HT-29 (cell line): ENCODE measurements at regions not wholly inside any gene's neighbourhood (a gene's known extent, or its start where the extent isn't known, plus 50 kb on each side); places are given as distances from the start of the nearest gene placed in this dataset.
A peak's percentile ranks its signal among the peaks of the same experiment; 100 is the strongest.

Experiments used
- DNase-seq: peaks from one replicate; pipeline ENCODE4 v3.0.0-alpha.2; 2015; ENCODE audit warnings: low spot score

- DNase-seq = no peak
Measured at GRCh38 chr16:72278301-72278700, 106.3 kb upstream of the PMFBP1 start.

- no peak for DNase-seq
Measured at GRCh38 chr16:72277749-72278148, 105.8 kb upstream of the PMFBP1 start.

GRCh38 chr16:72271699-72272240 is 99.8 kb upstream of the PMFBP1 start:
- DNase-seq = no peak

GRCh38 chr16:72270531-72270930 is 98.6 kb upstream of the PMFBP1 start:
- no peak for DNase-seq

GRCh38 chr16:72266836-72267235 is 94.9 kb upstream of the PMFBP1 start:
- no peak for DNase-seq

GRCh38 chr16:72264771-72265170 is 92.8 kb upstream of the PMFBP1 start:
- DNase-seq = peak; percentile 5

GRCh38 chr16:72262711-72263110 is 90.8 kb upstream of the PMFBP1 start:
- no peak for DNase-seq

GRCh38 chr16:72261127-72261526 is 89.2 kb upstream of the PMFBP1 start:
- no peak for DNase-seq

- no peak for DNase-seq
Measured at GRCh38 chr16:72256398-72257066, 84.6 kb upstream of the PMFBP1 start.

GRCh38 chr16:72255786-72256185 is 83.8 kb upstream of the PMFBP1 start:
- no peak for DNase-seq

- no peak for DNase-seq
Measured at GRCh38 chr16:72247821-72248253, 75.9 kb upstream of the PMFBP1 start.

- DNase-seq = no peak
Measured at GRCh38 chr16:72246423-72246822, 74.5 kb upstream of the PMFBP1 start.

GRCh38 chr16:72244853-72245252 is 72.9 kb upstream of the PMFBP1 start:
- no peak for DNase-seq

- DNase-seq = no peak
Measured at GRCh38 chr16:72243621-72244020, 71.7 kb upstream of the PMFBP1 start.

- no peak for DNase-seq
Measured at GRCh38 chr16:72242757-72243156, 70.8 kb upstream of the PMFBP1 start.

GRCh38 chr16:72241930-72242329 is 70.0 kb upstream of the PMFBP1 start:
- DNase-seq = peak; percentile 38

GRCh38 chr16:72241008-72241407 is 69.1 kb upstream of the PMFBP1 start:
- DNase-seq = no peak

GRCh38 chr16:72240466-72240865 is 68.5 kb upstream of the PMFBP1 start:
- DNase-seq = no peak

- DNase-seq = no peak
Measured at GRCh38 chr16:72236866-72237265, 64.9 kb upstream of the PMFBP1 start.

GRCh38 chr16:72234387-72234786 is 62.4 kb upstream of the PMFBP1 start:
- DNase-seq = no peak

GRCh38 chr16:72228014-72228413 is 56.1 kb upstream of the PMFBP1 start:
- DNase-seq = no peak

GRCh38 chr16:72226136-72226535 is 54.2 kb upstream of the PMFBP1 start:
- DNase-seq = no peak

GRCh38 chr16:72224260-72224768 is 52.4 kb upstream of the PMFBP1 start:
- no peak for DNase-seq

GRCh38 chr16:72222503-72222902 is 50.5 kb upstream of the PMFBP1 start:
- no peak for DNase-seq
